ENCODE measurements at regions not wholly inside any gene's neighbourhood (a gene's known extent, or its start where the extent isn't known, plus 50 kb on each side); places are given as distances from the start of the nearest gene placed in this dataset.
A peak's percentile ranks its signal among the peaks of the same experiment; 100 is the strongest.

DNA sequence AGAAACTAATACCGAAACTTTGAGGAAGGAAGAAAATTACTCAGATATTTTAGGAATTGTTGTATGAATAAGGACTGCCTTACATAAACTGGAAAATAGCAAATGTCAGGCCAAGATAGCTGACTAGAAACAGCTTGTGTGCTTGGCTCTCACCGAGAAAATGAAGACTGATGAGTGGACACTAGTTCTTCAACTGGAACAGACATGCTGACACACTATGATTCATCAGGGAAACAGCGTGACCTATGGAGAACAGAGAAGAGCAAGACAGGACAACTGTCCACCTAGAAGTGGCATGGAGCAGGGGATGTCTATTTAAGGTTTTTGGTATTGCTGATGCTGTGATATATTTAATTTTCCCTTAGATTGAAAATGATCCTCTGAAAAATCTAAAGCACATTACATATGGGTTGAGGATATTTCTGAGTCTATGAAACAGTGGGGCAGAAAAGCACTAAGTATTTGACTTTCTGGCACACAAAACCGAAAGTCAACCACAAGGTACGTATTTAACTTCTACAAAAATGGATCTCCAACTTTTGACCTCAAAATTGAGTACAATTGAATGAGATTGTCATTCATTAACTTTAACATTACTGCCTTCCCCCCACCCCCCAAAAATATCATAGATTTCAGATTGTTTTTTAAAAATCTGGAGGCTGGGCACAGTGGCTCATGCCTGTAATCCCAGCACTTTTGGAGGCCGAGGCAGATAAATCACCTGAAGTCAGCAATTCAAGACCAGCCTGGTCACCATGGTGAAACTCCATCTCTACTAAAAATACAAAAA lies 863.2 kb downstream of the LRFN5 start:
- ATAC-seq, result peak; percentile 46
- WGBS, 2 donors (ENCODE audit: low coverage in 1 of 2), result 46 to 52% methylated on average over 5 of the region's 6 CpGs
- H3K9me3 ChIP-seq, result no peaks in the 10 kb centered on the region
- TF ChIP-seq POLR2A (IDR thresholded peaks at IDR 0.05), result no peak
- TF ChIP-seq CTCF (IDR thresholded peaks at IDR 0.05), result no peak
- TF ChIP-seq EP300 (IDR thresholded peaks at IDR 0.05), result no peak
- TF ChIP-seq POLR2AphosphoS5 (IDR thresholded peaks at IDR 0.05), result no peak
- H3K4me1 ChIP-seq, result no peaks in the 10 kb centered on the region
- no peaks in the 10 kb centered on the region for H3K36me3 ChIP-seq
- no peak overlapping the region for H3K4me3 ChIP-seq
- no peaks in the 10 kb centered on the region for H3K27me3 ChIP-seq
- no peak overlapping the region for H3K27ac ChIP-seq

- no peak for ATAC-seq
- no peak overlapping the region for H3K4me3 ChIP-seq
- WGBS, 2 donors (ENCODE audit: low coverage in 1 of 2), result 61 to 100% methylated on average over 1 of the region's 1 CpG
- TF ChIP-seq POLR2AphosphoS5 (IDR thresholded peaks at IDR 0.05) (no peak), CTCF (IDR thresholded peaks at IDR 0.05) (no peak), EP300 (IDR thresholded peaks at IDR 0.05) (no peak), POLR2A (IDR thresholded peaks at IDR 0.05) (no peak)
- H3K27ac ChIP-seq, result no peak overlapping the region
- H3K36me3 ChIP-seq, result no peaks in the 10 kb centered on the region
- H3K4me1 ChIP-seq, result no peaks in the 10 kb centered on the region
- H3K27me3 ChIP-seq, result no peaks in the 10 kb centered on the region
- H3K9me3 ChIP-seq, result no peaks in the 10 kb centered on the region
Observed at GRCh38 chr14:42460673-42461072, 854.0 kb downstream of the LRFN5 start.

GRCh38 chr14:42459171-42459685 lies 852.6 kb downstream of the LRFN5 start:
- no peaks in the 10 kb centered on the region for H3K36me3 ChIP-seq
- H3K4me1 ChIP-seq, result no peaks in the 10 kb centered on the region
- ATAC-seq, result no peak
- H3K27me3 ChIP-seq, result no peaks in the 10 kb centered on the region
- no peaks in the 10 kb centered on the region for H3K9me3 ChIP-seq
- WGBS, 2 donors (ENCODE audit: low coverage in 1 of 2), result 95 to 97% methylated on average over 3 of the region's 3 CpGs
- no peak overlapping the region for H3K4me3 ChIP-seq
- H3K27ac ChIP-seq, result no peak overlapping the region
- TF ChIP-seq POLR2AphosphoS5 (IDR thresholded peaks at IDR 0.05) (no peak), CTCF (IDR thresholded peaks at IDR 0.05) (no peak), POLR2A (IDR thresholded peaks at IDR 0.05) (no peak), EP300 (IDR thresholded peaks at IDR 0.05) (no peak)

DNA sequence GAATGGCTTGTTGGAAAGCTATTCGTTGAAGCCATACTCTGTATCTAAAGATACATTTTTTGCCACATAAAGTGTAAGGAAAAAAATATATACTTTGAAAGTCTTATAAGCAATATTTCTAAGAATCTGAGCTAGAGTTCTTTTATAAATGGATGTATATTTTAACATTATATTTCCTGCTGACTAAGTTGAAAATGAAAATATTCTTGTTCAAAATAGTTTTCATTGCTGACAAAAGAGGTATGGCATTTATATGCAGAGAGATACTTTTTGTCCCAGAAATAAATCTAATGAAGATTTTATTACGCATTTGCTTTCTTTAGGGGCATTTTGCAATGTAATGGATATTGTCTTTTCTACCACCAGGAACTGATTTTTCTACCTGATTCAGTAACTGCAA lies 834.9 kb downstream of the LRFN5 start:
- H3K36me3 ChIP-seq, result no peaks in the 10 kb centered on the region
- WGBS, 2 donors (ENCODE audit: low coverage in 1 of 2), result 75 to 78% methylated on average over 2 of the region's 2 CpGs
- H3K4me3 ChIP-seq, result no peak overlapping the region
- no peak for ATAC-seq
- no peaks in the 10 kb centered on the region for H3K27me3 ChIP-seq
- H3K4me1 ChIP-seq, result no peaks in the 10 kb centered on the region
- no peak for TF ChIP-seq POLR2AphosphoS5 (IDR thresholded peaks at IDR 0.05)
- no peak for TF ChIP-seq CTCF (IDR thresholded peaks at IDR 0.05)
- no peaks in the 10 kb centered on the region for H3K9me3 ChIP-seq
- no peak overlapping the region for H3K27ac ChIP-seq

DNA sequence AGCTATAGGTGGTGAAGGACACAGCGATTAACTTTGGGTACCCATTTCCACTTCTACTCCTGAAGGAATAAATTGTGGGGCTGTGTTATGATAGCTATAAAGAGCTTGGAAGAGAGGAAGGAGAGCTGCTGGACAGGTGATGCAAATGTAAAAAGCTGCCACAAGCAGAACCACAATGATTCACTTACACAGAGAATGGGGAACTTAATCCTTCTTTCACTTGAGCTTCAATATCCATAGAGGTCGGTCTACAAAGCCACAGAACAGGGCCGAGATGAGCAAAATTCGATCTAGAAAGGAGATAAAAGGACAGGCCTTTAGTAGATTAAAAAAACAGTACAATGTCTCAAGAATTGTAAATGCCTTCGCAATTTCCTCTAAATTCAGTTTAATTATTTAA lies 831.1 kb downstream of the LRFN5 start:
- ATAC-seq, result no peak
- TF ChIP-seq EP300 (IDR thresholded peaks at IDR 0.05) (no peak), POLR2AphosphoS5 (IDR thresholded peaks at IDR 0.05) (no peak), CTCF (IDR thresholded peaks at IDR 0.05) (no peak), POLR2A (IDR thresholded peaks at IDR 0.05) (no peak)
- WGBS, 2 donors (ENCODE audit: low coverage in 1 of 2), result 87 to 91% methylated on average over 5 of the region's 5 CpGs
- Histone ChIP-seq H3K4me1 (no peaks in the 10 kb centered on the region), H3K36me3 (no peaks in the 10 kb centered on the region), H3K4me3 (no peak overlapping the region), H3K27me3 (no peaks in the 10 kb centered on the region), H3K27ac (no peak overlapping the region), H3K9me3 (no peaks in the 10 kb centered on the region)

Measured in gastroesophageal sphincter (tissue), 4 donors.